Spleen (tissue), 7 donors: ENCODE measurements at regions not wholly inside any gene's neighbourhood (a gene's known extent, or its start where the extent isn't known, plus 50 kb on each side); places are given as distances from the start of the nearest gene placed in this dataset.

Source experiments
- POLR2A ChIP-seq, 3 donors: fragments of 450-650 bp; IDR thresholded peaks; one replicate each; pipeline ENCODE4 v1.5.1; 2017; ENCODE audit warnings: antibody characterized with exemption in 3 of 3, mild to moderate bottlenecking in 1 of 3
- POLR2AphosphoS5 ChIP-seq, 3 donors: sonication (generic); formaldehyde crosslinking; IDR thresholded peaks; one replicate each; pipeline ENCODE4 v1.5.1; 2017; ENCODE audit warnings: antibody characterized with exemption in 3 of 3
- TF ChIP-seq, protein P1 (sequence below), 11 experiments: fragments of 200-600 bp in 7 of 11; fragments of 450-650 bp in 4 of 11; sonication (generic) in 4 of 11; IDR thresholded peaks in 8 of 11; conservative IDR thresholded peaks in 3 of 11; 1 replicate in 7 of 11; 2 replicates in 4 of 11; pipeline versions ENCODE4 v1.4.0 to v1.8.0; 2016 to 2021; ENCODE audit warnings: antibody characterized with exemption in 11 of 11, inconsistent platforms in 4 of 11, mild to moderate bottlenecking in 1 of 11
- donor health status: DM: no; HTN: no; CAD: no; lungs with moderate emphysema.
- donor health status: DM: no; HTN: no; CAD: no.
- donor health status: DM: no; HTN: no; CAD: no.

- TF ChIP-seq POLR2AphosphoS5 (IDR thresholded peaks at IDR 0.05) (no peak), POLR2A (IDR thresholded peaks at IDR 0.05) (no peak)
- TF ChIP-seq, protein P1, sequence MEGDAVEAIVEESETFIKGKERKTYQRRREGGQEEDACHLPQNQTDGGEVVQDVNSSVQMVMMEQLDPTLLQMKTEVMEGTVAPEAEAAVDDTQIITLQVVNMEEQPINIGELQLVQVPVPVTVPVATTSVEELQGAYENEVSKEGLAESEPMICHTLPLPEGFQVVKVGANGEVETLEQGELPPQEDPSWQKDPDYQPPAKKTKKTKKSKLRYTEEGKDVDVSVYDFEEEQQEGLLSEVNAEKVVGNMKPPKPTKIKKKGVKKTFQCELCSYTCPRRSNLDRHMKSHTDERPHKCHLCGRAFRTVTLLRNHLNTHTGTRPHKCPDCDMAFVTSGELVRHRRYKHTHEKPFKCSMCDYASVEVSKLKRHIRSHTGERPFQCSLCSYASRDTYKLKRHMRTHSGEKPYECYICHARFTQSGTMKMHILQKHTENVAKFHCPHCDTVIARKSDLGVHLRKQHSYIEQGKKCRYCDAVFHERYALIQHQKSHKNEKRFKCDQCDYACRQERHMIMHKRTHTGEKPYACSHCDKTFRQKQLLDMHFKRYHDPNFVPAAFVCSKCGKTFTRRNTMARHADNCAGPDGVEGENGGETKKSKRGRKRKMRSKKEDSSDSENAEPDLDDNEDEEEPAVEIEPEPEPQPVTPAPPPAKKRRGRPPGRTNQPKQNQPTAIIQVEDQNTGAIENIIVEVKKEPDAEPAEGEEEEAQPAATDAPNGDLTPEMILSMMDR (IDR thresholded peaks at IDR 0.05 in 8 of 11, conservative IDR thresholded peaks at IDR 0.05 in 3 of 11), result no peak
Measured at GRCh38 chr12:19910681-19911080, 457.7 kb upstream of the PDE3A start.
